ENCODE measurements at regions not wholly inside any gene's neighbourhood (a gene's known extent, or its start where the extent isn't known, plus 50 kb on each side); places are given as distances from the start of the nearest gene placed in this dataset.

- no peak for TF ChIP-seq POLR2A (IDR thresholded peaks at IDR 0.05; ENCODE audit: low read length)
- no peak for TF ChIP-seq GATA1 (IDR thresholded peaks at IDR 0.05; ENCODE audit: low read depth, low read length)
Measured at GRCh38 chr3:152754303-152754702, 80.6 kb upstream of the P2RY1 start.

All from erythroblast (primary cell).